Colonic mucosa (tissue), 4 donors: ENCODE measurements at regions not wholly inside any gene's neighbourhood (a gene's known extent, or its start where the extent isn't known, plus 50 kb on each side); places are given as distances from the start of the nearest gene placed in this dataset.

ENCODE experiments used
- DNase-seq: peaks from one replicate; pipeline ENCODE4 v3.0.0-alpha.2; 2020
- H3K27ac ChIP-seq: fragments of 200-600 bp; one replicate; pipeline ENCODE4 v1.8.0; 2021
- H3K27me3 ChIP-seq: fragments of 200-600 bp; one replicate; pipeline ENCODE4 v1.8.0; 2021
- H3K36me3 ChIP-seq: fragments of 200-600 bp; one replicate; pipeline ENCODE4 v1.8.0; 2021
- H3K4me1 ChIP-seq: fragments of 200-600 bp; one replicate; pipeline ENCODE4 v1.8.0; 2021; ENCODE audit warnings: mild to moderate bottlenecking
- H3K4me3 ChIP-seq: fragments of 200-600 bp; one replicate; pipeline ENCODE4 v1.8.0; 2021
- H3K9ac ChIP-seq, 2 donors: one replicate each; pipeline ENCODE4 v1.7.0; 2013; ENCODE audit warnings: control low read depth in 2 of 2, low read depth in 2 of 2, low read length in 2 of 2
- H3K9me3 ChIP-seq: fragments of 200-600 bp; one replicate; pipeline ENCODE4 v1.8.0; 2021
- intact Hi-C: fragments of 100-400 bp; cut with DNase I; formaldehyde crosslinking; loops from one replicate; pipeline ENCODE4 v1.14.1; 2022
- TF ChIP-seq, protein P1 (sequence below): fragments of 200-600 bp; IDR thresholded peaks from one replicate; pipeline ENCODE4 v1.8.0; 2022; ENCODE audit warnings: antibody characterized with exemption, mild to moderate bottlenecking
- donor health status: healthy.
- donor health status: DM: no; HTN: no; CAD: no.
- donor health status: DM: no; HTN: no; CAD: no.

DNA sequence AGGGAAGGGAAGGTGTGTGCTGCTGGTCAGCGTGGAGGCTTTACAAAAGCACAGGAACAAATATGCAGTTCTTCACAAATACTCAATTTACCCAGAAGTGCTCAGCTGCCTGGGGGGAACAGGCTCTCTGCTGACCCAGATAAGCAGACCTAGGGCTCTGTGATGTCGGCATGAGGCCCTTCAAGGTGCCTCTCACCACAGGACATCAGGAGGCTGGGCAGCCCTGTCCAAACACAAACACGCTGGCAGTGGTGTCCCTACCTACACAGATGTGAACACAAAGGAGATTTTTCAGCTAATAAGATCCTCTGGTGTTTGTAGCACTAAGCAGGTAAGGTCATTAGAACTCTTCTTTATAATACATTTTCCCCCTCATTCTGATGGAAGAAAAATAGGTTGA is 243.0 kb upstream of the PROX1 start:
- no peak for DNase-seq
- Histone ChIP-seq H3K4me1 (no peaks in the 10 kb centered on the region), H3K27ac (no peak overlapping the region), H3K9me3 (no peaks in the 10 kb centered on the region), H3K36me3 (no peaks in the 10 kb centered on the region), H3K4me3 (no peak overlapping the region), H3K9ac (no peak overlapping the region), H3K27me3 (no peaks in the 10 kb centered on the region)
- intact Hi-C loops: no loop called here
- TF ChIP-seq, protein P1, sequence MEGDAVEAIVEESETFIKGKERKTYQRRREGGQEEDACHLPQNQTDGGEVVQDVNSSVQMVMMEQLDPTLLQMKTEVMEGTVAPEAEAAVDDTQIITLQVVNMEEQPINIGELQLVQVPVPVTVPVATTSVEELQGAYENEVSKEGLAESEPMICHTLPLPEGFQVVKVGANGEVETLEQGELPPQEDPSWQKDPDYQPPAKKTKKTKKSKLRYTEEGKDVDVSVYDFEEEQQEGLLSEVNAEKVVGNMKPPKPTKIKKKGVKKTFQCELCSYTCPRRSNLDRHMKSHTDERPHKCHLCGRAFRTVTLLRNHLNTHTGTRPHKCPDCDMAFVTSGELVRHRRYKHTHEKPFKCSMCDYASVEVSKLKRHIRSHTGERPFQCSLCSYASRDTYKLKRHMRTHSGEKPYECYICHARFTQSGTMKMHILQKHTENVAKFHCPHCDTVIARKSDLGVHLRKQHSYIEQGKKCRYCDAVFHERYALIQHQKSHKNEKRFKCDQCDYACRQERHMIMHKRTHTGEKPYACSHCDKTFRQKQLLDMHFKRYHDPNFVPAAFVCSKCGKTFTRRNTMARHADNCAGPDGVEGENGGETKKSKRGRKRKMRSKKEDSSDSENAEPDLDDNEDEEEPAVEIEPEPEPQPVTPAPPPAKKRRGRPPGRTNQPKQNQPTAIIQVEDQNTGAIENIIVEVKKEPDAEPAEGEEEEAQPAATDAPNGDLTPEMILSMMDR: no peak

DNA sequence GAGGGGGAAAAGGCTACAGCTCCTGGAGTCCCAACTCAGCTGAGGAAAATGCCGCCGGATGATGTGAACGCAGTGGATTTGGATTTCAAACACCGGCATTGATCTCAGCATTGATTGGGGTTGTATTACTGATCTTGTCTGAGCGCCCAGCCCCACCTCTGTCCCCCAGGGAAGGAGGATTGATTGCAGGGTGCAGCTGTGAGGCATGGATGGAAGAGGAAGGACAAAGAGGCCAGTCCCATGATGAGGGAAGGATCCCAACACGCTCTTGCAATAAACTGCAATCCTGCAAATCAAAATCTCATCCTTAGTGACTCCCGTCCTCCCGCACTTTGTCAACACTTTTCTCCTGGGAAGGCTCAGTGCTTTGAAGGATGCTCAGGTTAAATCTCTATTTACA is 242.3 kb upstream of the PROX1 start:
- Histone ChIP-seq H3K36me3 (no peaks in the 10 kb centered on the region), H3K9me3 (no peaks in the 10 kb centered on the region), H3K4me1 (no peaks in the 10 kb centered on the region), H3K4me3 (no peak overlapping the region), H3K9ac (no peak overlapping the region), H3K27ac (no peak overlapping the region), H3K27me3 (no peaks in the 10 kb centered on the region)
- TF ChIP-seq, protein P1: no peak
- intact Hi-C loops: no loop called here
- DNase-seq: no peak

DNA sequence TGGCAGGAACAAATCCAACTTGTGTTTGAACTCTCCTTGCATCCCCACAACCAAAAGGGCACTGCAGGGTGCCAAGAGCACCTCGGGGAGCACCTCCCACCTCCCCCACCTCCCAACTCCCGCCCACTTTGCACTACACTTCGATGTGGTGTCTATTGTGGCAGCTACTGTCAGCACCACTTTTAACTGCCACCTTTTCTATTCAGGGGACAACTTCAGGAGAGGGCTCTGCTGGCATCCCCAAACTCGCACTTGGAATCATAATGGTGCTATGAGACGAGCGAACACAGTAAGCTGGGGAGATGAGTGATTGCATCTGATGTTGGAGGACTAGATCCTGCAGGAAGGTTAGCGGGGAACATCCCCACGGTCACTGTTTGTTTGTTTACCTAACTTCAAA is 238.2 kb upstream of the PROX1 start:
- DNase-seq: no peak
- H3K9me3 ChIP-seq: no peaks in the 10 kb centered on the region
- TF ChIP-seq, protein P1: no peak
- no peak overlapping the region for H3K4me3 ChIP-seq
- H3K27ac ChIP-seq: no peak overlapping the region
- intact Hi-C loops: no loop called here
- no peak overlapping the region for H3K9ac ChIP-seq
- H3K27me3 ChIP-seq: no peaks in the 10 kb centered on the region
- H3K4me1 ChIP-seq: no peaks in the 10 kb centered on the region
- H3K36me3 ChIP-seq: no peaks in the 10 kb centered on the region

DNA sequence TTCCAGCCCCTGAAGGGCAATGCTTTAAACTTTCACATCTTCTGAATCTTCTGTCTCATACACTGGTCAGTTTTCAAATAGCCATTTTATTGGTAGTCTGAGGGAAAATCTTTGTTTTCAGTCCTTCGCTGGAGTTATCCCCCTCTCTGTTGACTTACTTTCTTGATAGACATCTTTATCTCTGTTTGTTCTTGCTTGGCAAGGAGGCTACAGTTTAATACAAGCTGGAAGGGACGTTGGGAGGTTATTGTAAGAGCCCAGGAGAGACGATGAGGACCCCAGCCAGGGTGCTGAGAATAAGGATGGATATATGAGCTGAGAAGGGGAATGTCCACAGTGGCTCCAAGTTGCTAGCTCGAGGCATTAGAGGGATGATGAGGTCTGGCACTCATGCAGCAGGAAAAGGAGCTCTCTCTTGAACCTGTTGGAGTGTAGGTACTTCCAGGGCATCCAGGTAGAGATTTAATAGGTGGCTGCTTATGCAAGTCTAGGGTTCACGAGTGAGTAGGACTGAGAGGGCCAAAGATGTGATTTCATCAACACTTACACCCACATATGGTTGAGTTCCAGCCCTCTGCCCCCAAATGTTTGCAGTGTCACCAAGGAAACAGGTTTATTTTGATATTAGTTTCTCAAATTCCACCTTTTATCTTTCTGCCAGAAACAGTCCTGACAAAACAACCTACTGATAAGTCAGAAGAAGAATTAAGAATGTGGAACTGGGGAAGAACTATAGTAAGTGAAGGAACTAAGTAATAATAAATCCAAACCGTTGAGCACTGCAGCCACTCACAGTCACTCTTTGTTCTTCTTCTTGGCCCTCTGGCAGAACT is 237.3 kb upstream of the PROX1 start:
- TF ChIP-seq, protein P1: no peak
- Histone ChIP-seq H3K4me3 (no peak overlapping the region), H3K36me3 (no peaks in the 10 kb centered on the region), H3K27me3 (no peaks in the 10 kb centered on the region), H3K9me3 (no peaks in the 10 kb centered on the region), H3K27ac (no peak overlapping the region), H3K4me1 (no peaks in the 10 kb centered on the region), H3K9ac (no peak overlapping the region)
- DNase-seq: no peak
- intact Hi-C loops: no loop called here

DNA sequence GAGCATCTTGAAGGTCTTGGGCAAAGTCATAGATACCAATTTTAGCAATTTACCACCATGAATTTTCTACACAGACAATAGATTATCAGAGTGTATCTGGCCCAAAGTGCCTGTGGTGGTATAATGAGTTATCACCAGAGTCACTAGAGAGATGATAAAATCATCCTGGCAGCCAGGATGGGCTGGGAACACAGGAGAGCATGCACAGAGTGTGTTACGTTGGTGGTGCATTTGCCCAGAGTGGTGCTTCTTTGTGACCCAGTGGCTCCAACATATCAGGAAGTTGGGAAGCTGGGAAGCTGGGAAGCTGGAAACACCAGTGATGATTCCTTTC is 236.7 kb upstream of the PROX1 start:
- DNase-seq: no peak
- no peaks in the 10 kb centered on the region for H3K36me3 ChIP-seq
- intact Hi-C loops: no loop called here
- H3K4me1 ChIP-seq: no peaks in the 10 kb centered on the region
- TF ChIP-seq, protein P1: no peak
- H3K9ac ChIP-seq: no peak overlapping the region
- no peaks in the 10 kb centered on the region for H3K27me3 ChIP-seq
- H3K4me3 ChIP-seq: no peak overlapping the region
- no peak overlapping the region for H3K27ac ChIP-seq
- H3K9me3 ChIP-seq: no peaks in the 10 kb centered on the region
